CD8-positive, alpha-beta memory T cell (primary cell): ENCODE measurements at regions not wholly inside any gene's neighbourhood (a gene's known extent, or its start where the extent isn't known, plus 50 kb on each side); places are given as distances from the start of the nearest gene placed in this dataset.

Experiments used
- CTCF ChIA-PET: fragments of 350-600 bp; sonication (Branson Sonifier 250); formaldehyde crosslinking; loops from one replicate; lab custom pipeline; 2021; ENCODE audit warnings: antibody characterized with exemption; lab: Charles Lee
- POLR2A ChIA-PET: fragments of 350-600 bp; sonication (Branson Sonifier 250); formaldehyde crosslinking; loops from one replicate; lab custom pipeline; 2021; ENCODE audit warnings: antibody characterized with exemption; lab: Charles Lee
- DNase-seq, 5 donors: peaks; one replicate each; pipeline versions ENCODE4 v3.0.0 to v3.0.0-alpha.2; 2020 to 2022; ENCODE audit warnings: mixed read lengths in 1 of 5
- H3K27ac ChIP-seq: one replicate; pipeline ENCODE4 v1.7.0; 2013; ENCODE audit warnings: low read depth, mild to moderate bottlenecking, low read length, moderate library complexity
- H3K27me3 ChIP-seq: 2 replicates; pipeline ENCODE4 v1.7.0; 2013; ENCODE audit warnings: low read length, mild to moderate bottlenecking; ENCODE audit not compliant: insufficient read depth, poor library complexity, severe bottlenecking
- H3K36me3 ChIP-seq: 2 replicates; pipeline ENCODE4 v1.7.0; 2013; ENCODE audit warnings: mild to moderate bottlenecking, low read length, moderate library complexity; ENCODE audit not compliant: insufficient read depth
- H3K4me1 ChIP-seq: 2 replicates; pipeline ENCODE4 v1.7.0; 2013; ENCODE audit warnings: mild to moderate bottlenecking, low read length, moderate library complexity; ENCODE audit not compliant: insufficient read depth
- H3K4me3 ChIP-seq: 2 replicates; pipeline ENCODE4 v1.7.0; 2013; ENCODE audit warnings: mild to moderate bottlenecking, low read length
- H3K9me3 ChIP-seq: 2 replicates; pipeline ENCODE4 v1.7.0; 2013; ENCODE audit warnings: mild to moderate bottlenecking, low read length
- H3K27ac Mint-ChIP-seq, 8 donors: one replicate each; pipeline ENCODE4 v1.8.0; 2020 to 2021; ENCODE audit warnings: mixed read lengths in 8 of 8, mild to moderate bottlenecking in 6 of 8, inconsistent platforms in 3 of 8, moderate library complexity in 3 of 8
- H3K27me3 Mint-ChIP-seq, 2 donors: one replicate each; pipeline ENCODE4 v1.8.0; 2020 to 2021; ENCODE audit warnings: mixed read lengths in 2 of 2, mild to moderate bottlenecking in 1 of 2, moderate library complexity in 1 of 2
- H3K36me3 Mint-ChIP-seq, 3 donors: one replicate each; pipeline ENCODE4 v1.8.0; 2020 to 2021; ENCODE audit warnings: mixed read lengths in 3 of 3, inconsistent platforms in 1 of 3, mild to moderate bottlenecking in 1 of 3
- H3K4me1 Mint-ChIP-seq, 3 donors: one replicate each; pipeline ENCODE4 v1.8.0; 2020 to 2021; ENCODE audit warnings: mixed read lengths in 3 of 3, inconsistent platforms in 1 of 3, mild to moderate bottlenecking in 1 of 3
- H3K4me3 Mint-ChIP-seq, 7 donors: one replicate each; pipeline ENCODE4 v1.8.0; 2020 to 2021; ENCODE audit warnings: mixed read lengths in 7 of 7, mild to moderate bottlenecking in 6 of 7, moderate library complexity in 4 of 7, inconsistent platforms in 2 of 7
- H3K9me3 Mint-ChIP-seq, 5 donors: one replicate each; pipeline ENCODE4 v1.8.0; 2020 to 2022; ENCODE audit warnings: mixed read lengths in 5 of 5, mild to moderate bottlenecking in 3 of 5, moderate library complexity in 2 of 5, inconsistent platforms in 1 of 5

- no peaks in the 10 kb centered on the region for H3K9me3 ChIP-seq
- no peaks in the 10 kb centered on the region for H3K27me3 ChIP-seq
- no peak for DNase-seq
- no peaks in the 10 kb centered on the region for H3K4me1 Mint-ChIP-seq
- H3K27me3 Mint-ChIP-seq: peaks cover 0 to 6% of the 10 kb centered on the region in 2 donors
- H3K4me3 Mint-ChIP-seq: no peak overlapping the region
- H3K36me3 ChIP-seq: no peaks in the 10 kb centered on the region
- no peaks in the 10 kb centered on the region for H3K9me3 Mint-ChIP-seq
- H3K27ac ChIP-seq: no peak overlapping the region
- CTCF ChIA-PET: no interaction called here
- H3K36me3 Mint-ChIP-seq: no peaks in the 10 kb centered on the region
- no peak overlapping the region for H3K4me3 ChIP-seq
- no peaks in the 10 kb centered on the region for H3K4me1 ChIP-seq
- no peak overlapping the region for H3K27ac Mint-ChIP-seq
- POLR2A ChIA-PET: no interaction called here
Measured at GRCh38 chr3:104561324-104561723, 805.4 kb upstream of the ALCAM start.

- CTCF ChIA-PET: interaction anchor here (1.1 kb wide), 1 partner anchor 9 kb away, joined by 3 read pairs; no protein-coding TSS in a partner anchor
- H3K9me3 Mint-ChIP-seq: no peaks in the 10 kb centered on the region
- Histone ChIP-seq H3K27ac (no peak overlapping the region), H3K27me3 (no peaks in the 10 kb centered on the region), H3K4me3 (no peak overlapping the region), H3K4me1 (no peaks in the 10 kb centered on the region), H3K36me3 (no peaks in the 10 kb centered on the region), H3K9me3 (no peaks in the 10 kb centered on the region)
- DNase-seq: peak; percentile 25 to 66 (median 39)
- H3K4me1 Mint-ChIP-seq: no peaks in the 10 kb centered on the region
- POLR2A ChIA-PET: no interaction called here
- H3K4me3 Mint-ChIP-seq: no peak overlapping the region
- H3K27me3 Mint-ChIP-seq: peaks cover 0 to 6% of the 10 kb centered on the region in 2 donors
- H3K36me3 Mint-ChIP-seq: no peaks in the 10 kb centered on the region
- no peak overlapping the region for H3K27ac Mint-ChIP-seq
Measured at GRCh38 chr3:104564045-104564643, 802.6 kb upstream of the ALCAM start.

GRCh38 chr3:104566054-104566453 lies 800.7 kb upstream of the ALCAM start:
- DNase-seq: no peak
- H3K4me3 ChIP-seq: no peak overlapping the region
- H3K36me3 ChIP-seq: no peaks in the 10 kb centered on the region
- ChIA-PET POLR2A (no interaction called here), CTCF (no interaction called here)
- H3K4me1 Mint-ChIP-seq: no peaks in the 10 kb centered on the region
- peaks cover 0 to 6% of the 10 kb centered on the region in 2 donors for H3K27me3 Mint-ChIP-seq
- H3K4me3 Mint-ChIP-seq: no peak overlapping the region
- no peaks in the 10 kb centered on the region for H3K9me3 Mint-ChIP-seq
- H3K4me1 ChIP-seq: no peaks in the 10 kb centered on the region
- no peaks in the 10 kb centered on the region for H3K9me3 ChIP-seq
- H3K27ac Mint-ChIP-seq: no peak overlapping the region
- H3K27ac ChIP-seq: no peak overlapping the region
- H3K27me3 ChIP-seq: no peaks in the 10 kb centered on the region
- H3K36me3 Mint-ChIP-seq: no peaks in the 10 kb centered on the region

GRCh38 chr3:104575634-104576033 lies 791.1 kb upstream of the ALCAM start:
- POLR2A ChIA-PET: no interaction called here
- H3K4me1 ChIP-seq: no peaks in the 10 kb centered on the region
- H3K27me3 Mint-ChIP-seq: peaks cover 0 to 26% of the 10 kb centered on the region in 2 donors
- H3K27me3 ChIP-seq: no peaks in the 10 kb centered on the region
- DNase-seq: no peak
- CTCF ChIA-PET: no interaction called here
- no peaks in the 10 kb centered on the region for H3K4me1 Mint-ChIP-seq
- H3K4me3 ChIP-seq: no peak overlapping the region
- H3K36me3 Mint-ChIP-seq: no peaks in the 10 kb centered on the region
- peaks cover 16% of the 10 kb centered on the region for H3K9me3 ChIP-seq
- H3K27ac Mint-ChIP-seq: no peak overlapping the region
- H3K4me3 Mint-ChIP-seq: no peak overlapping the region
- H3K36me3 ChIP-seq: no peaks in the 10 kb centered on the region
- H3K9me3 Mint-ChIP-seq: peaks cover 11 to 38% (median 33%) of the 10 kb centered on the region in 5 donors
- no peak overlapping the region for H3K27ac ChIP-seq

- DNase-seq: no peak
- POLR2A ChIA-PET: no interaction called here
- H3K27ac ChIP-seq: no peak overlapping the region
- H3K9me3 Mint-ChIP-seq: peaks cover 11 to 38% (median 36%) of the 10 kb centered on the region in 5 donors
- no peaks in the 10 kb centered on the region for H3K36me3 ChIP-seq
- H3K4me1 ChIP-seq: no peaks in the 10 kb centered on the region
- no peak overlapping the region for H3K4me3 ChIP-seq
- H3K27me3 Mint-ChIP-seq: peaks cover 0 to 38% of the 10 kb centered on the region in 2 donors
- CTCF ChIA-PET: no interaction called here
- H3K4me1 Mint-ChIP-seq: no peaks in the 10 kb centered on the region
- no peak overlapping the region for H3K27ac Mint-ChIP-seq
- H3K4me3 Mint-ChIP-seq: no peak overlapping the region
- H3K9me3 ChIP-seq: peaks cover 16% of the 10 kb centered on the region
- H3K36me3 Mint-ChIP-seq: no peaks in the 10 kb centered on the region
- no peaks in the 10 kb centered on the region for H3K27me3 ChIP-seq
Measured at GRCh38 chr3:104578558-104578957, 788.2 kb upstream of the ALCAM start.

- Histone ChIP-seq H3K36me3 (no peaks in the 10 kb centered on the region), H3K4me3 (no peak overlapping the region), H3K9me3 (peaks cover 5% of the 10 kb centered on the region), H3K27ac (no peak overlapping the region), H3K27me3 (no peaks in the 10 kb centered on the region), H3K4me1 (no peaks in the 10 kb centered on the region)
- Mint-ChIP-seq H3K36me3 (no peaks in the 10 kb centered on the region), H3K4me1 (no peaks in the 10 kb centered on the region), H3K9me3 (peaks cover 8 to 26% (median 21%) of the 10 kb centered on the region in 5 donors), H3K27ac (no peak overlapping the region), H3K27me3 (peaks cover 0 to 23% of the 10 kb centered on the region in 2 donors), H3K4me3 (no peak overlapping the region)
- ChIA-PET POLR2A (no interaction called here), CTCF (no interaction called here)
- DNase-seq: no peak
Measured at GRCh38 chr3:104582092-104582491, 784.6 kb upstream of the ALCAM start.

- DNase-seq: no peak
- no peaks in the 10 kb centered on the region for H3K4me1 Mint-ChIP-seq
- peak overlapping the region in 1 of 8 donors; percentile 10 for H3K27ac Mint-ChIP-seq
- no peak overlapping the region for H3K27ac ChIP-seq
- H3K36me3 Mint-ChIP-seq: no peaks in the 10 kb centered on the region
- peaks cover 0 to 17% of the 10 kb centered on the region in 2 donors for H3K27me3 Mint-ChIP-seq
- no peaks in the 10 kb centered on the region for H3K4me1 ChIP-seq
- H3K27me3 ChIP-seq: no peaks in the 10 kb centered on the region
- no peaks in the 10 kb centered on the region for H3K36me3 ChIP-seq
- no peaks in the 10 kb centered on the region for H3K9me3 ChIP-seq
- H3K9me3 Mint-ChIP-seq: peaks cover 0 to 2% (median 0%) of the 10 kb centered on the region in 5 donors
- ChIA-PET POLR2A (no interaction called here), CTCF (no interaction called here)
- H3K4me3 ChIP-seq: no peak overlapping the region
- H3K4me3 Mint-ChIP-seq: no peak overlapping the region
Measured at GRCh38 chr3:104584682-104585081, 782.0 kb upstream of the ALCAM start.

GRCh38 chr3:104586344-104586743 lies 780.4 kb upstream of the ALCAM start:
- Histone ChIP-seq H3K27me3 (no peaks in the 10 kb centered on the region), H3K4me1 (no peaks in the 10 kb centered on the region), H3K9me3 (no peaks in the 10 kb centered on the region), H3K27ac (no peak overlapping the region), H3K36me3 (no peaks in the 10 kb centered on the region), H3K4me3 (no peak overlapping the region)
- POLR2A ChIA-PET: no interaction called here
- Mint-ChIP-seq H3K36me3 (no peaks in the 10 kb centered on the region), H3K9me3 (no peaks in the 10 kb centered on the region), H3K4me1 (no peaks in the 10 kb centered on the region), H3K27me3 (peaks cover 0 to 11% of the 10 kb centered on the region in 2 donors), H3K4me3 (no peak overlapping the region), H3K27ac (no peak overlapping the region)
- CTCF ChIA-PET: no interaction called here
- DNase-seq: no peak
